ENCODE measurements at regions not wholly inside any gene's neighbourhood (a gene's known extent, or its start where the extent isn't known, plus 50 kb on each side); places are given as distances from the start of the nearest gene placed in this dataset.

DNA sequence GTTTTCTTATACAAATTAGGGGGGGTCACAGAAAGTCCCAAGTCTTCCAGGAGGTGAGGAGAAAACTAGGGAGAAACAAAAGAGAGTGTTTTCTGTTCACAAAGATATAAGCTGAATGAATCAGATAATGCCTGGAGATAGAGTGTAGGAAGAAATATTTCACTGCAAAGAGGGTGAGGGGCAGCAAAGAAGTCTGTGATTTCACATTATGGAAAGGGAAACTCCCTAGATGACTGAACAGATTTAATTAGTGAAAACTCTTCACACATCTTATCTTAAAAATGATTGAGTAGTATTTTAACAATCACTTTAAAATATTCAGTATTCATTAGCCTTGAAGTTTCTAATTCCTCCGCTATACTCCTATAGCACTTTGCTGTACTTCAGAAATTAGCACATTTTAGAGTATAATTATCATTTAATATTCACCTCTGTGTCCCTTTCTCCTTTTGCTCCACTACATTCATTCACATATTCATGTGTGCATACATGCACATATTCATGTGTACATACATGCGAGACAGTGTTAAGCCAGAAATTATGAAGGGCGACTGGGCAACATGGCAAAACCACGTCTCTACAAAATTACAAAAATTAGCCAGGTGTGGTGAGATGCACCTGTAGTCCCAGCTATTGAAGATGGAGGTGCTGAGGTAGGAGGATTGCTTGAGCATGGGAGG, 332.2 kb downstream of the HTR1A start:
- TF ChIP-seq, protein P1, sequence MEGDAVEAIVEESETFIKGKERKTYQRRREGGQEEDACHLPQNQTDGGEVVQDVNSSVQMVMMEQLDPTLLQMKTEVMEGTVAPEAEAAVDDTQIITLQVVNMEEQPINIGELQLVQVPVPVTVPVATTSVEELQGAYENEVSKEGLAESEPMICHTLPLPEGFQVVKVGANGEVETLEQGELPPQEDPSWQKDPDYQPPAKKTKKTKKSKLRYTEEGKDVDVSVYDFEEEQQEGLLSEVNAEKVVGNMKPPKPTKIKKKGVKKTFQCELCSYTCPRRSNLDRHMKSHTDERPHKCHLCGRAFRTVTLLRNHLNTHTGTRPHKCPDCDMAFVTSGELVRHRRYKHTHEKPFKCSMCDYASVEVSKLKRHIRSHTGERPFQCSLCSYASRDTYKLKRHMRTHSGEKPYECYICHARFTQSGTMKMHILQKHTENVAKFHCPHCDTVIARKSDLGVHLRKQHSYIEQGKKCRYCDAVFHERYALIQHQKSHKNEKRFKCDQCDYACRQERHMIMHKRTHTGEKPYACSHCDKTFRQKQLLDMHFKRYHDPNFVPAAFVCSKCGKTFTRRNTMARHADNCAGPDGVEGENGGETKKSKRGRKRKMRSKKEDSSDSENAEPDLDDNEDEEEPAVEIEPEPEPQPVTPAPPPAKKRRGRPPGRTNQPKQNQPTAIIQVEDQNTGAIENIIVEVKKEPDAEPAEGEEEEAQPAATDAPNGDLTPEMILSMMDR (IDR thresholded peaks at IDR 0.05), result no peak
- no peak for TF ChIP-seq POLR2A (IDR thresholded peaks at IDR 0.05)
